ENCODE measurements at regions not wholly inside any gene's neighbourhood (a gene's known extent, or its start where the extent isn't known, plus 50 kb on each side); places are given as distances from the start of the nearest gene placed in this dataset.

DNA sequence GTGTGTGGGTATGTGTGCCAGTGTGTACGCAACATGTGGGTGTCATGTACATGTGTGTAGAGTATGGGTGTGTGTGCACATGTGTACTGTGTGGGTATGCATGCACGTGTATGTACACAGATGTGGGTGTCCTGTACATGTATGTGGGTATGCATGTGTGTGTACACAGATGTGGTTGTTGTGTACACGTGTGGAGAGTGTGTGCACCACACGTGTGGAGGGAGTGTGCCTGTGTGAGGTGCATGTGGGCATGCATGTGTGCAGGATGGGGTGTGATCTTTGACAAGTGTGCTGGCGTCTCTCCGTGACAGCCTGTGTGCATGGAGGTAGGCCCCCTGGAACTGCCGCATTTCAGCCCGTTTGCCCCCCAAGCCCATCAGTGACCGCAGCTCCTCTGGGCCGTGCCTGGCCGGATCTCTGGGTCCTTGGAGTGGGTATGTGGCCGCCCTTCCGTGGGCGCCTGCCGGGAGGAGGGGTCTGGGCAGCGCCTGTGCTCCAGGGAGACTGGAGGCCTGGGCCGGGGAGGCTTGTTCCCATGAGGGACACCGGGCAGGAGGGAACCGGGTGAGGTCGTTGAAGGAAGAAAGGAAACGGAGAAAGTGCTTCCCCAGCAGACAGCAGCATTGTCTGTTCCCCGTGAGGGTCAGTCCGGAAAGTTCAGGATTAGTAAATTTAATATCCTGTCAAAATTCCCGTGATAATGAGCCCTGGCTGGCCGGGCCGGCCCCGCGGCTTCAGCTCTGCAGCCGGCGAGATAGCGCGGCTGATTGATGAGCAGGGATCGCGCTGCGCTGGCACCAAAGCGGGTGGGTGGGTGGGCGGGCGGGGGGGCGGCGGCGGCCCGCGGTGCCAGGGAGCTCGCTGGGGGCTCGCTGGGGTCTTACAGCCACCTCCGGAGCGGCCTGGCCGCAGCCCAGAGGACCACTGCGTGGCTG, 91.1 kb upstream of the SOX1 start:
- DNase-seq (ENCODE audit: extremely low spot score, unreplicated experiment) = no peak
- Mint-ChIP-seq H3K27ac (no peak overlapping the region), H3K27me3 (peaks cover 73% of the 10 kb centered on the region), H3K36me3 (peaks cover 5% of the 10 kb centered on the region), H3K4me1 (ENCODE audit: unreplicated experiment) (peaks cover 25% of the 10 kb centered on the region), H3K4me3 (no peak overlapping the region), H3K9me3 (no peaks in the 10 kb centered on the region)
- TF ChIP-seq CTCF (conservative IDR thresholded peaks at IDR 0.05) = no peak

DNA sequence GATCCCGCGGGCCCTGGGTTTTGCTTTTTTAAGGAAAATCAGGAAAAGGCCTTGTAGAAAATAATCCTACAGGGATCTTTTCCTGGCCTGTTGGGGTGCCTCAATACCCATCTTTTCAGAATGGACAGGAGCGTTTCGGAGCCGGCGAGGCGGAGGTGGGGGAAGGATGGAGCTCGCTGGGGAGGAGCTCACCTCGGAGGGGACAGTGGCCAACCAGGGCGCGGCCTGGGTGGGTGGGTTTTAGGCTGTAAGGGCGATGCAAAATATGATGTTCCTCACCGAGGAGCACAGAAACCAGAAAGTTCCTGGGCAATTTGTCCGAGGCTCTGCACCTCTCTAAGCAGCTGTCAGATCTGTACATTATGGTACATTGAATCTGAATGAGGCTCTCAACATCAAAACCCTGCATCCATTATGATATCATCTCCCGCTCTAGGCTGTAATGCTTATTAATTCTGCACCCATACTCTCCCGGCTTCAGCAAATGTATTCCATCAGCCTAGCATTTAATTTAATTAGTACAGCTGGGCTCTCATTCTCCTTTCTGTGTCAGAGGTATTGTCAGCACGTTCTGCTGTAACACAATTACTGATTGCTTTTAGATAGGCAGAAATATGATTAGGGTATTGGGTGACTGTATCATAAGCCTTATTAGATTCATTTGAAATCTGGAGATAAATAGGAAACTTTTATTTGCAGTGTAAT, 90.3 kb upstream of the SOX1 start:
- Mint-ChIP-seq H3K27me3 (peaks cover 71% of the 10 kb centered on the region), H3K36me3 (peaks cover 5% of the 10 kb centered on the region), H3K27ac (no peak overlapping the region)

GRCh38 chr13:111977179-111977506, 89.8 kb upstream of the SOX1 start:
- Mint-ChIP-seq H3K4me1 (ENCODE audit: unreplicated experiment) (peaks cover 21% of the 10 kb centered on the region), H3K9me3 (no peaks in the 10 kb centered on the region), H3K27me3 (peaks cover 67% of the 10 kb centered on the region), H3K27ac (no peak overlapping the region), H3K4me3 (no peak overlapping the region), H3K36me3 (peaks cover 5% of the 10 kb centered on the region)
- TF ChIP-seq CTCF (conservative IDR thresholded peaks at IDR 0.05) = no peak
- DNase-seq (ENCODE audit: extremely low spot score, unreplicated experiment) = no peak

More for the DNA sequence above, 90.3 kb upstream of the SOX1 start:
- Mint-ChIP-seq H3K9me3 (no peaks in the 10 kb centered on the region), H3K4me3 (no peak overlapping the region), H3K4me1 (ENCODE audit: unreplicated experiment) (peaks cover 25% of the 10 kb centered on the region)
- DNase-seq (ENCODE audit: extremely low spot score, unreplicated experiment) = no peak
- TF ChIP-seq CTCF (conservative IDR thresholded peaks at IDR 0.05) = no peak

- peaks cover 12% of the 10 kb centered on the region for H3K4me1 Mint-ChIP-seq (ENCODE audit: unreplicated experiment)
- no peaks in the 10 kb centered on the region for H3K9me3 Mint-ChIP-seq
- H3K36me3 Mint-ChIP-seq = peaks cover 5% of the 10 kb centered on the region
- no peak for DNase-seq (ENCODE audit: extremely low spot score, unreplicated experiment)
- TF ChIP-seq CTCF (conservative IDR thresholded peaks at IDR 0.05) = no peak
- no peak overlapping the region for H3K4me3 Mint-ChIP-seq
- peaks cover 54% of the 10 kb centered on the region for H3K27me3 Mint-ChIP-seq
- no peak overlapping the region for H3K27ac Mint-ChIP-seq
These were observed 88.4 kb upstream of the SOX1 start for GRCh38 chr13:111978546-111978945.

DNA sequence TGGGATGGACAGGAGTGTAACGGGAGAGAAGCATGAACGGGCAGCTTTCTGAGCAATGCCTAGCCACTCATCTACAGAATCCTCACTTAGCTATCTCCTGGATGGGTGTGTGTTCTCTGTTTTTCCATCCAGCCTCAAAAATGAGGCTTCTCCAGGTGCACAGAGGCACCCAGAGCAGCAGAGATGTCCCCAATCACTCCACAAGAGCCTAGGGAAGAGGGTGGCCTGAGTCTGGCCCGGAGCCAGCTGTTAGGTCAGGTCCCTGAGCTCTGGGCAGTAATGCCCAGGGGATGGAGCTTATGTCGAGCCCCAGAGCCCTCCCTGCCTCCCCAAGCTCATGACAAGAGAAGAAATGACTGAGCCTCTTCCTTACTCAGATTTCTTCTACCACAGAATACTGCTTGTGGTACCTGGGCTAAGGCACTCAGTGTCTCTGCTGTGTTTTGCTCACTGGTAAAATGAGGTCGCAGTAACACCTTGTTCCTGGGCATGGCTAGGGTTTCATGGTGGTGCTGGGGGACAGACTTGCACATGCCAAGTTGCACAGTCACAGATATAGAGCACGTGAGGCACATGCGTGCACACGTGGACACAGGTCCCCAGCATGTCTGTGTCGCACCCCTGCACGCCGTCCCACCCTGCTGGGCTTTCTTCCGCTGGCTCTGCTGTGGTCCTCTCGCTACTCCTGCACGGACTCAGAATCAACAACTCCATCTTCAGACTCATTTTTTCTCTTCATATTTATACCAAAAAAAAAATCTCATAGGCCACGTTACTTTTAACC, 86.6 kb upstream of the SOX1 start:
- H3K27me3 Mint-ChIP-seq = peaks cover 45% of the 10 kb centered on the region
- no peak overlapping the region for H3K4me3 Mint-ChIP-seq
- no peaks in the 10 kb centered on the region for H3K9me3 Mint-ChIP-seq
- H3K4me1 Mint-ChIP-seq (ENCODE audit: unreplicated experiment) = no peaks in the 10 kb centered on the region
- no peak overlapping the region for H3K27ac Mint-ChIP-seq
- DNase-seq (ENCODE audit: extremely low spot score, unreplicated experiment) = peak; percentile 49
- no peak for TF ChIP-seq CTCF (conservative IDR thresholded peaks at IDR 0.05)
- no peaks in the 10 kb centered on the region for H3K36me3 Mint-ChIP-seq
